SIG-M5 treated with dmso at 0.1 percent for 504 hours (cell line): ENCODE measurements at regions not wholly inside any gene's neighbourhood (a gene's known extent, or its start where the extent isn't known, plus 50 kb on each side); places are given as distances from the start of the nearest gene placed in this dataset.

ENCODE experiments used
- DNase-seq: peaks from one replicate; lab custom pipeline; 2025; ENCODE audit not compliant: unreplicated experiment; lab: John Stamatoyannopoulos, UW

DNA sequence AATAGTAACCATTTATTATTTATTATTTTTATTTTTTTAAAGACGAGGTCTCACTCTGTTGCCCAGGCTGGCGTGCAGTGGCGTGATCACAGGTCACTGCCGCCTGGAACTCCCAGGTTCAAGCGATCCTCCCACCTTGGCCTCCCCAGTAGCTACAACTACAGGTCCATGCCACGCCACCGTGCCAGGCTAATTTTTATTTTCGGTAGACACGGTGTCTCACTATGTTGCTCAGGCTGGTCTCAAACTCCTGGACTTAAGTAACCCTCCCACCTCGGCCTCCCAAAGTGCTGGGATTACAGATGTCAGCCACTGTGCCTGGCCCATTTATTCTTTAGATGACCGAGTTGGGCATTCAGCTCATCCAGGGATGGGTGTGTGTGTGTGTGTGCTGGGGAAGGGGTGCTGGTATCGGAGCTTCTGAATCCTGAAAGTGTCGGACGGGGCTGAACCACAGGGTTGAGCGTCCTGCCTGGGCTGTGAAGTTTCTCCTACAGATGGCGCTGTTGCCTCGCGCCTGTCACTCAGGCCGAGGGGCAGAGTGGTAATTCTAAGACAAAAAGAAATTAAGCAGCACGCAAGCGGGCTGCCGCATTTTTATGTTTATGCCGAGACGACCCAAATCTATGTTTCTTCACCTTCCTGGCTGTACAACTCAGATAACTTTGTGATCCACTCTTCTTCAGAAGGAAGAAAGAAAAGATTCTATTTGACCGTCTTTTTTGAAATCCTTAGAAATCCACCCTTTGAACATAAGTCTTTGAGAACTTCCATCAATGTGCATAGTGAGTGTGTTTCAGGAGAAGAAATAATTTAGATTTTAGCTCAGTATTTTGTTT is 252.8 kb downstream of the CDH26 start:
- peak; percentile 60 for DNase-seq

DNA sequence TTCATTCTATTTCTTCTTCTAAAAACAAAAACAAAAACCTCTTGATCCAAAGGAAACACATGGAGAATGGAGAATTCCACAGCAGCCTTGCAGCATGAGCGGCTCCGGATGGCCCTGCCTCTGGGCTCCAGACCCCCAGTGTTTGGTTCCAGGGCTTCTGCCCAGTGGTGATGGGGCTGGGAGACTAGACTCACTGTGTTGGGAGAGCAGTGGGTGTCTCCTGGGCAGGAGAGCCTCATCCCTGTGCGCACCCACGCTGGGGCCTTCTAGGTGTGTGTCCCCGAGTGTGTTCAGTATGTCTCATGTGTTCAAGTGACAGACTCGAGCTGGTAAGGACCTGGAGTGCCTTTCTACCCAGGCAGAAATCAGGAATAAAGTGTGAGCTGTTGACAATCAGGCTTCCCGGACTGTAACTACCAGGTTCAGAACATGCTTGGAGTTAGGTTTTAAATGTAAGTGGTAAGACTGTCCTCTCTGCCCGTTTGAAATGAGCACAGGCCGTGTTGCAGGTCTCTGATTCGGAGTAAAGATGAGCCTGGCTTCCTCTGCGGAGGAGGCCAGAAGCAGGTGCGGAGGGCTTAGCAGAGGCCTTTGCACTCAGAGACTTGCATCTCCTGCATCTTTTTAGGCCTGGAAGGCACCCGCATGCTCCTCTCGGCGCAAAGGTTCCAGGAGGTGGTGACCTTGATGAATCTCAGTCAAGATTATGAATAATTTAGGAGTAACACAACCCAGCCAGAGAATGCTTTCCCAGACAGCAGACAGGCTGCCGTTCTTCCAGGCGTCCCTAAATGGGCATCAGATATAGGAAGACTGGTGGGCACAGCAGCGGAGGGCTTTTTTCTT is 253.6 kb downstream of the CDH26 start:
- no peak for DNase-seq

GRCh38 chr20:60212695-60213094 is 254.5 kb downstream of the CDH26 start:
- DNase-seq, result no peak

- no peak for DNase-seq
Measured at GRCh38 chr20:60213126-60213893, 255.1 kb downstream of the CDH26 start.

DNA sequence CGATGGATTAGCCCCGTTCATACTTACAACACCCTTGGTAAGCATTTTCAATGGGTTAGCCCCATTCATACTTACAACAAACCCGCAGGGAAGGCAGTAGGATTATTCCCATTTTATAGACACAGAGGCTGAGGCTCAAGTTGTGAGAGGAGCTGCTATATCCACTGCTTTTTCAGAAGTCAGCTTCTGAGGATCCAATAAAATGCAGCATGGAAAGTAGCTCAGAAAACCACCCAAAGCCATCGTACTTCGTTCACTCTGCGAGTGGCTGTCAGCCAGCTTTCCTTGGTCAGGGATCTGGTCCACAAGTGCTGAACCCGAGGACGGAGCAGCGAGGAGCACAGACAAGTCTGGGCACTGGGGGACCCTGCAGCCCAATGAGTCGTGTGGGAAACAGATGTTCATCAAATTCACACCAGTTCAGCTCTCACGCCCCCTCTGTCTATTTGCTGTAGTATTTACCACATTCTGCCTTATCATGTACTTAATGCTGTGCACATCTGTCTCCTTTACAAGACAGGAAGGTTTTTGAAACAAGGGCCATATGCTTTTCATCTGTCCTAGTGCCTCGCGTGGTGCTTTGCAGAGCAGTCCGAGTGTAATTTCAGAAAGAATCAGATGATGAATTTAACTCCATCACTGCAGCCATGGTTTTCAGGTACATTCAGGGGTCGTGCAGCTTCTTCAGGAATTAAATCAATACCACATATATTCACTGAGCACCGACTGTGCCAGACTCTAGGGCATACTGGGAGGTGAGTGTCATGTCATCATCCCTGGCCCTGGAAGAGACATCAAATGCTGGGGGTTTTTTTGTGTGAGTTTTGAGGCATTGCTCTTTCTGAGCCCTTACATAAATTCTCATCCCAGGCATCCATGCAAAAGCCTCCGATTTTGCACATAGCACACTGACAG is 256.9 kb downstream of the CDH26 start:
- DNase-seq, result no peak

DNA sequence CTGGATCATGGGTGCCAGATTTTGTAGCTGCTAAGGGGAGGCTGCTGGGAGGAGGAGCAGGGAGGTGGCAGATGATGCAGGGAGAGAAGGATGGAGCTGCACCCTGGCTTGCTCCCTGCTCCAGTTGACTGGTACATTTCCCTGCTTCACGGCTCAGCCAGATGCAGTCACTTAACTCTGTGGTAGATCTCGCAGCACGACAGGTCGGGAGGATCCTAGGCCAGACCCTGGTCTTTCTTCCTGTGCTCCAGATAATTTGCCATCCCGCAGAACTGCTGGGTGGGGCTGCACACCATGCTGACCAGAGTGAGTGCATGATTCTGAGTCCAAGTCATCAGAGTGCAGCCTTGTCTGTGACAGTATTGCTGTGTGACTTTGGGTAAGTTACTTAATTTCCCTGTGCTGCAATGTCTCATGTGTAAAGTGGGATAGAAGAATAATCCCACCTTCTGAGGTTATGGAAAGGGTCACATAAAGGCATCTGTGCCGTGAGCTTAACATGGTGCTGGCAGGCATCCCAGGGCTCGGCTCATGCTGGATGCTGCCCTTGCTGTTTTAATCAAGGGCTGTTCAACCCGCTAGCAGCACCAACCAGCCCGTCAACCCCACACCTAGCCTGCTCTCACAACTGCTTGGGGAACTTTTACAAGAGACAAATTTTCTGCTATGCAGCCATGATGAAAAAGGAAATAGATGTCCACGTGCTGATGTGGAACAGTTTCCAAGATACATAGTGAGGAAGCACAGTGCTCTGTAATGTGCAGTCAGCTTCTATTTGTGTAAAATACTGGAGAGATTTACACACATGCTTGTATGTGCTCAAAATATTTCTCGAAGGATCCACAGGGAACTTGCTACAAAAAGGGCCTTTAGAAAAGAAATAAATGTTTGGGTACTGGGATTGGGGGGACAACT is 257.9 kb downstream of the CDH26 start:
- no peak for DNase-seq

DNA sequence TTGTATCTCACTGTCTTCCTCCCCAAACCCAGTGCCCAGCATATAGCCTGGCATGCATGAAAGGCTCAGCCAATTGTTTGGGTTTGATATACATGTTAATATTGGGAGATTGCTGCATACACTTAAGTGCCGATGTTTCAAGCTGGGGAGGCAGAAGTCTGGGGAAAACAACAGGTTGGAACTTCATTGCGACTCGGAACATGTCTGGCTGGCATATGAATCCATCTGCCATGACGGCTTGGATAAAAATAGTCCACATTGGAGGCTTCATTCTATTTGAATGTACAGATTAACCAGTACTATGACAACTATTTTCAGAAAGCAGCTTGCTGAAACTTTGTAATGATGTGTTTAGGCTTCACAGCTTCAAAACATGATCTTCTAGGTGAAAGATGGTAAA is 261.0 kb downstream of the CDH26 start:
- no peak for DNase-seq

DNA sequence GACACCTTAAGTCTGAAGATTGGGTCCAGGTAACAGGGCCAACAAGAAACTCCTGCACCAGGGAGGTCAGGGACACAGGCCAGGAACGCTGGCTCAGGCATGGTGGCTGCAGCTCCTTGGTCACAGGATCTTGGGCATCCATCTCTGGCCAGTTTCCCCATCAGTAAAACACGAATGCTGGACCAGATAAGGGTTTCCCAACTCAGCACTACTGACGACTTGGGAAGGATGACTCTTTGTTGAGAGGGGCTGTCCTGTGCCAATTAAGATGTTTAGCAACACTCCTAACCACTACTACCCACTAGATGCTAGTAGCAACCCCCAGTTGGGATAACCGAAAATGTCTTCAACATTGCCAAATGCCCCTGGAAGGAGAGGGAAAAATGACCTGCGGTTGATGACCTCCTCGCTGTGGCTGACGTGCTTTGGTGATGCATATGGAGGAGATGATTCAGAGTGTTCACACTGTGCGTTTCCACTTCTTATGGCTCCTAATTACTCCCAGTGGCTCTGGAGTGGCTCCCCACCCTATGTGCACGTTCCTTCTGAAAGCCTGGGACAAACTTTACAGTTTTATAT is 261.9 kb downstream of the CDH26 start:
- no peak for DNase-seq

GRCh38 chr20:60220706-60221105 is 262.5 kb downstream of the CDH26 start:
- DNase-seq, result no peak

DNA sequence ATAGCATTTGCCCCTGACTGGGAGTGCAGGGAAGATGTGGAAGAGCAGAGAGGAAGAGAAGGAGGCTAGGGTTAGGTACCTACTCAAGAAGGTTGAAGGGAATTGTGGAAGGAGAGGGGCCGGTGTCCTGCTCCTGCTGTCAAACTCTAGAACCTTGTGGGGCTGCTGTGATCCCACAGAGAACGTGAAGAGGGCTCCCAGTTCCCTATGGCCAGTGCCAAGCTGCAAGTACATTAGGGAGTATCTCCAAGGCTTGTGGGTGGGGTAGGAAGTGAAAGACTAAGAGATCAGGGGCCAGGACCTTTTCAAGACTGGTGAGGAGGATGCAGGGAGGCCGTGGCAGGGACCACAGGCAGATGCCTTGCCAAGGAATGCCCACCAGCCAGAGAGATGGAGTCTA is 263.4 kb downstream of the CDH26 start:
- DNase-seq, result no peak

DNA sequence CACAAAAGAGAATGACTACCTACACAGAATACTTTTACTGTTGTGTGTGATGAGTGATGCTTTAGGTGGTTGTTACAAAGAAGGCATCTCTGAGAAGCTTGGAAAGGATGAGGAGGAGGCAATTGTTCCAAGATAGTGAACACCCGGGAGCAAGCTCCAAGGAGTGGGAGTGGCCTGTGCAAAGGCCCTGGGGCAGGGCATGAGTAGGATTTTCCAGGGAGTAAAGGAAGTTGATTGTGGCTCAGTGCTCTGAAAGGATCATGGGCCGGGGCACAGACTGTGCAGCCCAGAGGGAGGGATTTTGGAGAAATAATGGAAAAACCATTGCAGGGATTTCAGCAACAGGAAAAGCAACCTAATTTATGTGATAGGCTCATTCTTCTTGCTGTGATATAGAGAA is 264.3 kb downstream of the CDH26 start:
- DNase-seq, result no peak

DNA sequence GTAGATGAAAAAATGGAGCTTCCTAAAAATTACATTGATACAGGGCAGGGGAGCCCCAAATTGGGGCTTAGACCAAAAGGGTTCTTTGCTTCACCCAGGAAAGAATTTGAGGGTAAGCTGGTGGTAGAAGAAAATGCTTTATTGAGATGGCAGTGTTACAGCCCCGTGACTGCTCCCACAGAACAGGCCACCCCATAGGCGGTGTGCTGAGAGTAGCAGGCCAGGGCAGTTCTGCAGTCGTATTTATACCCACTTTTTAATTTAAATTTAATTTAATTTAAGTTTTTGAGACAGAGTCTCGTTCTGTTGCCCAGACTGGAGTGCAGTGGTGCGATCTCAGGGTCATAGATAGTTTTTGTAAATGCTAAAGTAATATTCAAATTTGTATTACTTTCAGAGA is 265.0 kb downstream of the CDH26 start:
- DNase-seq, result no peak

DNA sequence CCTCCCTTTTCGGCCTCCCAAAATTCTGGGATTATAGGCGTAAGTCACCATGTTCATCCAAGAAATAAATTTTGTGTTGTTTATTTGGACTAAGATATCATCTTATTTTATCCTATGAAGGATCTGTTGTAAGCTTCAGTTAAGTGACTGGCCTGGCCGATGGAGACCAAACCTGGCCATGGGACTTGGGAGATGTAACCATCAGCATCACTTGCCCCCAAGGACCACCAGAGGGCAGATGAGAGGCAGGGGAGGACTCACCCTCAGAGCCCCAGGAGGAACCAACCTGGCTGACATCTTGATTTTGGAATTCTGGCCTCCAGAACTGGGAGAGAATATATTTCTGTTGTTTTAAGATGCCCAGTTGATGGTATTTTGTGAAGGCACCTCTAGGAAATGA is 266.7 kb downstream of the CDH26 start:
- DNase-seq, result no peak

DNA sequence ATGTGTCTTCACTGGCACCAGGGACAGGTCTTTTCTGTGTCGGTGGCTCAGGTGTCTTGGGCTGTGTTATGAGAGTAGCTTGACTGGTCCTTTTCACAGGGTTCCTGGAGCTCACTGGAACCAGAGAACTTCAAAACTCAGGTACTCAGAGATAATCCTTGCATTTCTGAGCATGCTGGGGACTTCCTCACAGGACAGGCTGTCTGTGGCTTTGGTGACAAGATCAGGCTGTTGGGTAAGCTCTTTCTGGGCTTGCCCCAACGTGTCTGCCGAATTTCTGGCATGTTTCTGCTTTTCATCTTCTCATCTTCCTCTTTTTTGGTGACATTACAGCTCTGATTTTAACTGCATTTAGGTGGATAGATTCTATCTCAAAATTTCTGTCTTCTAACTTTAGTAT is 270.0 kb downstream of the CDH26 start:
- DNase-seq, result peak; percentile 95

- no peak for DNase-seq
Measured at GRCh38 chr20:60232380-60232779, 274.2 kb downstream of the CDH26 start.

GRCh38 chr20:60233018-60233630 is 274.9 kb downstream of the CDH26 start:
- no peak for DNase-seq

GRCh38 chr20:60236613-60237012 is 278.4 kb downstream of the CDH26 start:
- no peak for DNase-seq

- no peak for DNase-seq
Measured at GRCh38 chr20:60237981-60238380, 279.8 kb downstream of the CDH26 start.
